ENCODE measurements at regions not wholly inside any gene's neighbourhood (a gene's known extent, or its start where the extent isn't known, plus 50 kb on each side); places are given as distances from the start of the nearest gene placed in this dataset.

- Histone ChIP-seq H2BK120ac (ENCODE audit: low read depth, low read length, poor library complexity, severe bottlenecking) (no peak overlapping the region), H3K79me1 (ENCODE audit: insufficient read depth, low read depth, low read length, poor library complexity, severe bottlenecking) (no peaks in the 10 kb centered on the region), H3K9me3 (ENCODE audit: control insufficient read depth, low read depth, low read length) (no peaks in the 10 kb centered on the region), H3K4me2 (ENCODE audit: insufficient read depth, insufficient read length, low read length) (no peak overlapping the region), H4K20me1 (ENCODE audit: control insufficient read depth, insufficient read depth, insufficient read length) (no peaks in the 10 kb centered on the region), H3K27me3 (ENCODE audit: insufficient read depth, low read length) (no peaks in the 10 kb centered on the region), H3K27ac (ENCODE audit: insufficient read length, low read depth, low read length) (no peak overlapping the region), H2AK5ac (ENCODE audit: insufficient read length, low read length) (no peak overlapping the region), H3K18ac (ENCODE audit: insufficient read length, low read depth, low read length) (no peak overlapping the region), H4K5ac (ENCODE audit: insufficient read length, low read depth, low read length) (no peak overlapping the region), H3K4me1 (ENCODE audit: insufficient read depth, low read length) (peaks cover under 1% of the 10 kb centered on the region; the same call in 1 of the 2 replicates), H3K23ac (ENCODE audit: insufficient read length, low read depth, low read length) (no peak overlapping the region), H3K9ac (ENCODE audit: extremely low read depth, insufficient read length, low read length) (no peak overlapping the region), H3K79me2 (ENCODE audit: insufficient read depth, low read length) (no peaks in the 10 kb centered on the region), H4K91ac (ENCODE audit: insufficient read length, low read depth, low read length) (no peak overlapping the region), H2BK15ac (ENCODE audit: low read depth, low read length) (no peak overlapping the region), H3K23me2 (ENCODE audit: insufficient read length, low read depth, low read length, poor library complexity, severe bottlenecking) (no peaks in the 10 kb centered on the region), H2AFZ (ENCODE audit: low read length) (no peak overlapping the region), H2BK5ac (ENCODE audit: insufficient read length, low read length) (no peak overlapping the region), H3K14ac (ENCODE audit: insufficient read depth, low read length) (no peak overlapping the region), H2BK12ac (ENCODE audit: insufficient read length, low read depth, low read length) (no peak overlapping the region), H4K8ac (replicated peaks; ENCODE audit: insufficient read length, low read depth, low read length) (no peak overlapping the region), H2BK20ac (ENCODE audit: low read depth, low read length, poor library complexity, severe bottlenecking) (no peak overlapping the region), H3K56ac (ENCODE audit: insufficient read length, low read depth, low read length) (no peak overlapping the region), H3T11ph (ENCODE audit: low read length) (no peak overlapping the region), H3K4ac (ENCODE audit: low read depth, low read length) (no peak overlapping the region)
- Mint-ChIP-seq H3K27ac (no peak overlapping the region), H3K9me3 (no peaks in the 10 kb centered on the region), H3K36me3 (ENCODE audit: insufficient read depth in 1 of 3, low read depth in 3 of 3) (no peaks in the 10 kb centered on the region), H3K4me3 (no peak overlapping the region), H3K4me1 (peaks cover 6 to 10% of the 10 kb centered on the region in 2 experiments), H3K27me3 (ENCODE audit: low read depth) (no peaks in the 10 kb centered on the region)
- TF ChIP-seq, protein P1, sequence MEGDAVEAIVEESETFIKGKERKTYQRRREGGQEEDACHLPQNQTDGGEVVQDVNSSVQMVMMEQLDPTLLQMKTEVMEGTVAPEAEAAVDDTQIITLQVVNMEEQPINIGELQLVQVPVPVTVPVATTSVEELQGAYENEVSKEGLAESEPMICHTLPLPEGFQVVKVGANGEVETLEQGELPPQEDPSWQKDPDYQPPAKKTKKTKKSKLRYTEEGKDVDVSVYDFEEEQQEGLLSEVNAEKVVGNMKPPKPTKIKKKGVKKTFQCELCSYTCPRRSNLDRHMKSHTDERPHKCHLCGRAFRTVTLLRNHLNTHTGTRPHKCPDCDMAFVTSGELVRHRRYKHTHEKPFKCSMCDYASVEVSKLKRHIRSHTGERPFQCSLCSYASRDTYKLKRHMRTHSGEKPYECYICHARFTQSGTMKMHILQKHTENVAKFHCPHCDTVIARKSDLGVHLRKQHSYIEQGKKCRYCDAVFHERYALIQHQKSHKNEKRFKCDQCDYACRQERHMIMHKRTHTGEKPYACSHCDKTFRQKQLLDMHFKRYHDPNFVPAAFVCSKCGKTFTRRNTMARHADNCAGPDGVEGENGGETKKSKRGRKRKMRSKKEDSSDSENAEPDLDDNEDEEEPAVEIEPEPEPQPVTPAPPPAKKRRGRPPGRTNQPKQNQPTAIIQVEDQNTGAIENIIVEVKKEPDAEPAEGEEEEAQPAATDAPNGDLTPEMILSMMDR (conservative IDR thresholded peaks at IDR 0.05) = no peak
- DNase-seq = no peak
- WGBS (ENCODE audit: extremely low coverage, insufficient read length, low lambda C conversion rate) = no CpG with 5 or more reads among the region's 4 CpGs
These were observed 178.0 kb upstream of the E2F7 start for GRCh38 chr12:77243345-77243744.
